ENCODE measurements at regions not wholly inside any gene's neighbourhood (a gene's known extent, or its start where the extent isn't known, plus 50 kb on each side); places are given as distances from the start of the nearest gene placed in this dataset.

DNA sequence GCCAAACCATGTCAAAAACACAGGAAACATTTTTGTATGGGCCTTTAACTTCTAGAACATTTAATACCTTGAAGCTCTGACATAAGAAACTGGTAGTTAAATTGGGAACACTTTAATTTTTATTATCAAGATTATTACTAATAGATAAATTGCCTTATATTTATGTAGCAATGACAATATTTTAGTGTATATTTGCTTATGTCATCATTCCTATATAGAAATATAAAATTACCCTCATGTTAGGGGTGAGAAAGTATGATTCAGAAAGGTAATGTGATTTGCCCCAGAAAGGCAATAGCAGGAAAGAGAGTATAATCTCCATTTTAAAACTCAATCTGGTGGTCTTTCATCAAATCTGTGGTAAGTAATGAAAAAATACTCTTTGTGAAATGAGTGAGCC lies 147.4 kb downstream of the IL15 start:
- DNase-seq (ENCODE audit: extremely low read depth, low read depth), result no peak
- TF ChIP-seq, protein P1, sequence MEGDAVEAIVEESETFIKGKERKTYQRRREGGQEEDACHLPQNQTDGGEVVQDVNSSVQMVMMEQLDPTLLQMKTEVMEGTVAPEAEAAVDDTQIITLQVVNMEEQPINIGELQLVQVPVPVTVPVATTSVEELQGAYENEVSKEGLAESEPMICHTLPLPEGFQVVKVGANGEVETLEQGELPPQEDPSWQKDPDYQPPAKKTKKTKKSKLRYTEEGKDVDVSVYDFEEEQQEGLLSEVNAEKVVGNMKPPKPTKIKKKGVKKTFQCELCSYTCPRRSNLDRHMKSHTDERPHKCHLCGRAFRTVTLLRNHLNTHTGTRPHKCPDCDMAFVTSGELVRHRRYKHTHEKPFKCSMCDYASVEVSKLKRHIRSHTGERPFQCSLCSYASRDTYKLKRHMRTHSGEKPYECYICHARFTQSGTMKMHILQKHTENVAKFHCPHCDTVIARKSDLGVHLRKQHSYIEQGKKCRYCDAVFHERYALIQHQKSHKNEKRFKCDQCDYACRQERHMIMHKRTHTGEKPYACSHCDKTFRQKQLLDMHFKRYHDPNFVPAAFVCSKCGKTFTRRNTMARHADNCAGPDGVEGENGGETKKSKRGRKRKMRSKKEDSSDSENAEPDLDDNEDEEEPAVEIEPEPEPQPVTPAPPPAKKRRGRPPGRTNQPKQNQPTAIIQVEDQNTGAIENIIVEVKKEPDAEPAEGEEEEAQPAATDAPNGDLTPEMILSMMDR (IDR thresholded peaks at IDR 0.05; ENCODE audit: low read depth, low read length), result no peak

GRCh38 chr4:141786946-141787345 lies 150.6 kb downstream of the IL15 start:
- no peak for DNase-seq (ENCODE audit: extremely low read depth, low read depth)
- TF ChIP-seq, protein P1 (IDR thresholded peaks at IDR 0.05; ENCODE audit: low read depth, low read length), result no peak

DNA sequence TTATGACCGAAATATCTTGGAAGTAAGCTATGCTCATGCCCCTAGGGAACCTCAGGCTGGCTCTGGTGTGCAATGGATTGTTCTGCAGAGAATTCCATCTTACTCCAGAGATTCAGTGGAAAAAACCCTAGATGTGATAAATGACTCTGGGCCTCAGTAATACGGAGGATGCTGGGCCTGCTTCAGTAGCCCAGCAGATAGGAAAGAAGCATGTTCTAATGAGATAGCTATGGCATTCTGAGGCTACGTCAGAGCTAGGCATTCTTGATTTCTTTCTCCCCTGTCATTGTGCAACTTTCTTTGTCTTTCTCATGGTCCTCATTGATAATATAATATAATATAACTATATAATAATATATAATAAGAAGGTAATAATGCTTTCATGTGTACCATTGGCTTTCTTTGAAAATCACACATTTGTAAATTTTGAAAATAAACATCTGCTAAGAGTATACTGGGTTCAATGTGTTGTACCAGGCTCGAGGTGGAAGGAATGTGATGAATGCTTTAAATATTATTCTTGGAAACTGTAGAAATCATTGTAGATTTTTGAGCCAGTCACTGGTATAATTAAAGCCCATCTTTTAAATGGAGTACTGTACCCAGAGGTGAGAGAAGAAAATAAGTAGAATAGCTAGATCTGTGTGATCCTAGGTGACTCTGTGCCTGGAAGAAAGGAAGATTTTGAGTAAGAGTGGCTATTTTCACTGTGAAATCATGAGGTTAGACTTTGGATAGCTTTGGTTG lies 152.0 kb downstream of the IL15 start:
- TF ChIP-seq, protein P1 (IDR thresholded peaks at IDR 0.05; ENCODE audit: low read depth, low read length), result no peak
- DNase-seq (ENCODE audit: extremely low read depth, low read depth), result no peak

- TF ChIP-seq, protein P1 (IDR thresholded peaks at IDR 0.05; ENCODE audit: low read depth, low read length), result no peak
- DNase-seq (ENCODE audit: extremely low read depth, low read depth), result no peak
Observed at GRCh38 chr4:141789716-141790115, 153.3 kb downstream of the IL15 start.

- TF ChIP-seq, protein P1 (IDR thresholded peaks at IDR 0.05; ENCODE audit: low read depth, low read length), result no peak
- no peak for DNase-seq (ENCODE audit: extremely low read depth, low read depth)
Observed at GRCh38 chr4:141792164-141792563, 155.8 kb downstream of the IL15 start.

DNA sequence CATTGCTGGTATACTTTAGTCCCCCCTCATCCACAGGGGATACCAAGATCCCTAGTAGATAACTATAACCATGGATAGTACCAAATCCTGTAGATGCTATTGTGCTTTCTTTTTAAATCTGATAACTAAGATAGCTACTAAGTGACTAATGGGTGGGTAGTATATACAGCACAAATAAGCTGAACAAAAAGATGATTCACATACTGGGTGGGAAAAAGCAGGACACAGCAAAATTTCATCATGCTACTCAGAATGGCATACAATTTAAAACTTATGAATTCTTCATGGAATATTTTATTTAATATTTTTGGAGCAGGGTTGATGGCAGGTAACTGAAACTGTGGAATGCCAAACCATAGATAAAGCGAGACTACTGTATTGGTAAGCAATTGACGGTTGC lies 161.6 kb downstream of the IL15 start:
- TF ChIP-seq, protein P1 (IDR thresholded peaks at IDR 0.05; ENCODE audit: low read depth, low read length), result no peak
- no peak for DNase-seq (ENCODE audit: extremely low read depth, low read depth)

GRCh38 chr4:141801558-141801957 lies 165.2 kb downstream of the IL15 start:
- no peak for DNase-seq (ENCODE audit: extremely low read depth, low read depth)
- TF ChIP-seq, protein P1 (IDR thresholded peaks at IDR 0.05; ENCODE audit: low read depth, low read length), result no peak

Data from AG09319 (cell line).